GM19239 (cell line): ENCODE measurements at regions not wholly inside any gene's neighbourhood (a gene's known extent, or its start where the extent isn't known, plus 50 kb on each side); places are given as distances from the start of the nearest gene placed in this dataset.

ENCODE experiments used
- DNase-seq: peaks from one replicate; pipeline ENCODE4 v3.0.0; 2011; ENCODE audit warnings: low spot score; ENCODE audit not compliant: insufficient read length
- FAIRE-seq: peaks from 2 replicates; lab custom pipeline; 2011; peaks lifted over from hg19 to GRCh38; lab: Jason Lieb, UNC

DNA sequence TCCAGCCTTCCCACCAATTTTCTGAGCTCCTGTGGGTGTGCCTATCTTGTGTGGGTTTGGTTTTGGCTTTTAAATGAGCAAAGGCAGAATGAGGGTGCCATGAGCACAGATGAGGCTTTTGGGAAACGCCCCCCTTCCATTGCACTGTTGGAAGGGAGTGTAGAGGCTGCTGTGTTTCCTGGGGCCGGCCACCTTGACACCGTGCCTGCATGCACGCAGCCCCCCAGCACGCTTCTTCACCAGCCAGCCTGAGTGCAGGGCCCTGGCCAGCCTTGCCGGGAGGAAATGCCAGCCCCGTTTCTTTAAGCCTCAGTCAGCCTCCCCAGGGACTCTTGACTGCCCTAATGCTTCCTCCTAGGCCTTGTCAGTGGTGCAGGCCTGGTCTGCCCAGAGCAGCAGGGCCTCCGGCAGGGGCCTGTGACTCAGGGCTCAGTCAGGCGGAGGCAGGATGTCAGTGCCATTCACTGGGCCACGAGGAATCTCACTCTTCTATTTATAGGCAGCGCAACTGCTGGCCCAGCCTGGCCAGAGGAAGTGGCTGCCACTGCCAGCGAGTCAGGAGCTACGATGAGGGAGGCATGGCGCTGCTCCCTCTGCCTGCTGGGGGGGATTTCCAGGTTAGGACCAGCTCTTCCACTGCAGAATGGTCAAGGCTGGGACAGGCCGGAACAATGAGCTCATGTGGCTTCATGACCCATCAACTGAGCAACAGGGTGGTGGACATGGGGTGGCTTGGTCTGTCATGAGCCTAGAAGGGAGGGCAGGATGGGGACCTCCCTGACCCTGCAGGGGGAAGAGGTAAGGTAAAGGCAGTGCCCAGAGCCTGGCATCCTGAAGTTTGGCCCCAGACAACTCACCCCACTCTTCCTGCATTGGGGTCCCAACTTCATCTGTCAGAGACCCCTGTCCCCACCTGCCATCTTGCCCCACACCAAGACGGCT, 205.2 kb downstream of the RAB11FIP4 start:
- DNase-seq (peak; percentile 65), FAIRE-seq (peak; percentile 68)

DNA sequence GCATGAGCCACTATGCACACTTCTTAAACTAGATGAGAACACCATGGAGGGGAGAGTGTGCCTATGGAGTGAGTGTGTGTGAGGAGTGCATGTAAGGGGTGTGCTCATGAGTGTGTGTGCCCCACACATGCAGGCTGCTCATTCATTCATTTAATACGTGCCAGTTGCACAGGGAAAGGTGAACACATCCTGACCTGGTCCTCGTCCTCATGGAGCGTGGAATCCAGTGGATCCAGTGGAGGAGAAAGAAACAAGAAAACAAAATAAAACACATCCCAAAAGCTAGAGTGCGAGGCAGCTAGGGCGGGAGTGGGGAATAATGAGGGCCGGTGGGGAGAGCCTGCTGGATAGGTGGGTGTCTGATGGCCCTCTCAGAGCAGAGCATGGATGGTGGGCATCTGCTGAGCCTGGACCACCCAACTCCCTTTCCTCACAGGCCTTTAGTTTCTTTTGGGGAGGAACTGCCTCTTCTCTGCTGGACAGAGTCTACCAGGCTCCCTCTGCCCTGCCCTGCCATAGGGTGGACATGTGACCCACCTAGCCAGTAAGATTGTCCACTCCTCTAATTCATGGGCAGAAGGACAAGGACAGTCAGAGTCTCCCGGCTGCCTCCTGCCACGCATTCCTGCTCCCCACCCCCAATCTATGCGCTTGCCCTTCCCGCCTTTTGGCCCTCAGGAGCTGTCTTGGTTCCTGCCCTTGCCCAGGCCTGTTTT, 204.3 kb downstream of the RAB11FIP4 start:
- FAIRE-seq: no peak
- DNase-seq: no peak

DNA sequence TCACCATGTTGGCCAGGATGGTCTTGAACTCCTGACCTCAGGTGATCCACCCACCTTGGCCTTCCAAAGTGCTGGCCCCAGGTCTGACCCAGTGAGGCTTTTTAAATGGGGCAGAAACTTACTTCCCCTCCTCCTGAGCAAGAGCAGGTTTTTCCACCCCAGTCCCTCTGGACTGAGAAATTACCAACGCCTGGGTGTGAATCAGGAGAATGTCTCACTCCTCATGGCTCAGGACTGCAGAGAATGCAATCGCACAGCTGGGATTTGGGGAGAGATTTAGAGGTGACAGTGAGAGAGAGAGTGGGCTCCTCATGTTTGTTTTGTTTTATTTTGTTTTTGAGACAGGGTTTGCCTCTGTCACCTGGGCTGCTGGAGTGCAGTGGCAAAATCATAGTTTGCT, 203.6 kb downstream of the RAB11FIP4 start:
- FAIRE-seq (no peak), DNase-seq (no peak)

DNA sequence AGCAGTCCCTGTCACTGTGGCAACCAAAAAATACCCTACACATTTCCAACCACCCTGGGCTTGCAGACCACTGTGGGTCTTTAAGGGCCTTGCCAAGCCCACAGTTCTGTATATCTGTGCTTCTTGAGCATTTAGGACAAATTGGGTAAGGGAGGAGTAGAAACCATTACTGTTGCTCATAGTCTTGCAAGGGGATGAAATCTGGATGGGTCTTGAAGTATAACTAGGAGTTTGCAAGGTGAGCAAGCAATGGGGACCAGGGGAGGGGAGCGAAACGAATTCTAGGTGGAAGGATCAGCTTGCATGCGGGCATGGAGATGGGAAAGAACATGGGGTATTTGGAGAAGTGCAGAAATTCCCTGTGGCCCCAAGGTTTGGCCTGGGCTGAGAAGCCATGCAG, 202.9 kb downstream of the RAB11FIP4 start:
- FAIRE-seq (no peak), DNase-seq (no peak)

DNA sequence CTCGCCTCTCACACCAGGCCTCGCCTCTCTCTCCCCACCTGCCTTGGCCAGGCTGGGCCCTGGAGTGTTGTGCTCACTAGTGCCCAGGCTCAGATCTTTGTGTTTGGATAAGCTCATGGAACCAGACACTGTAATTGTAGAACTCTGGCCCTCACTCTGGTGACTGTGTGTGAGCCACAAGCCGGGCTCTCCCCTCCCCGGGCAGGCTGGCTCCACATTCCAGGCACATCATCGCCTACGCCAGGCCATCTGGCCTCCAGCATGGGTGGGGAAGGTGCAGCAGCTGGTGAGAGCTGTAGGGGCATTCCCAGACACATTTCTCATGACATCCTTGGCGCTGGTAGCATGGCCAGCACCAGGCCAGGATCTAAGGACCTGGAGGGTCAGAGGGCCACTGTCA, 202.3 kb downstream of the RAB11FIP4 start:
- no peak for FAIRE-seq

GRCh38 chr17:31591924-31592323, 200.4 kb downstream of the RAB11FIP4 start:
- no peak for FAIRE-seq

More for the DNA sequence above, 202.3 kb downstream of the RAB11FIP4 start:
- DNase-seq: no peak

GRCh38 chr17:31588512-31588911, 197.0 kb downstream of the RAB11FIP4 start:
- FAIRE-seq: no peak
- DNase-seq: no peak

More at GRCh38 chr17:31591924-31592323, 200.4 kb downstream of the RAB11FIP4 start:
- DNase-seq: no peak

- FAIRE-seq: no peak
- DNase-seq: no peak
Observed at GRCh38 chr17:31588034-31588433, 196.6 kb downstream of the RAB11FIP4 start.
